Erythroblast (primary cell): ENCODE measurements at regions not wholly inside any gene's neighbourhood (a gene's known extent, or its start where the extent isn't known, plus 50 kb on each side); places are given as distances from the start of the nearest gene placed in this dataset.

Experiments used
- DNase-seq, 2 experiments: peaks; one replicate each; lab custom pipeline; 2025; lab: John Stamatoyannopoulos, UW
- GATA1 ChIP-seq: IDR thresholded peaks from 2 replicates; pipeline ENCODE4 v1.6.1; 2011; ENCODE audit warnings: low read depth, mild to moderate bottlenecking, control low read depth, low read length, moderate library complexity
- POLR2A ChIP-seq: IDR thresholded peaks from 2 replicates; pipeline ENCODE4 v1.6.1; 2011; ENCODE audit warnings: mild to moderate bottlenecking, low read length

DNA sequence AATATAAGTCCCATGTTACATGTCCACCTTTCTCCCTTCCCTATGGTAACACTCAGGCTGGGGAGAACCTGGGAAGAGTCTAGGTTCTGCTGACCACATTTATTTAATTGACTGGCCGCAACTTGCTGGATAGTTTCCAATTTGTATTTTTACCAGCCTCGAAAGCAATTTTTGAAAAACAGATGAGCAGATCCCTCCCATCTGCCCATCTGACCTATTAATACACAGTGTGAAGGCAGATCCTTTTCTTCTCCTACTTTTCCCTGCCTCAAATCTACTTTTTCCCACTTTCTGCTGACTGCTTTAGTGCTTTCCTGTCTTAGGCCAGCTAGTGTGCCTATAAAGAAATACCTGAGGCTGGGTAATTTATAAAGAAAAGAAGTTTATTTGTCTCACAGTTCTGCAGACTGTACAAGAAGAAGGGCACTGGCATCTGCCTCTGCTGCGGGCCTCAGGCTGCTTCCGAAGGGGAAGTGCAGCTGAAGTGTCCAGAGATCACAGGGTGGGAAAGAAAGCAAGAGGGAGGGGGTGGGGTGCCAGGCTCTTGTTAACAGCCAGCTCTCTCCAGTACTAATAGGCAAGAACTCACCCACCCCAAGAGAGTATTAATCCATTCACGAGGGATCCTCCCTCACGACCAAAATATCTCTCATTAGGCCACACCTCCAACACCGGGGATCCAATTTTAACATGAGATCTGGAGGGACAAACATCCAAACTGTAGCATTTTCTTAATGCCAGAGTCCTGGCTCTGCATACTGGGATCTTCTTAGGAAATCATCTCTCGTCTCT is 336.0 kb upstream of the IGFBP3 start:
- no peak for DNase-seq
- no peak for TF ChIP-seq POLR2A
- TF ChIP-seq GATA1: no peak

DNA sequence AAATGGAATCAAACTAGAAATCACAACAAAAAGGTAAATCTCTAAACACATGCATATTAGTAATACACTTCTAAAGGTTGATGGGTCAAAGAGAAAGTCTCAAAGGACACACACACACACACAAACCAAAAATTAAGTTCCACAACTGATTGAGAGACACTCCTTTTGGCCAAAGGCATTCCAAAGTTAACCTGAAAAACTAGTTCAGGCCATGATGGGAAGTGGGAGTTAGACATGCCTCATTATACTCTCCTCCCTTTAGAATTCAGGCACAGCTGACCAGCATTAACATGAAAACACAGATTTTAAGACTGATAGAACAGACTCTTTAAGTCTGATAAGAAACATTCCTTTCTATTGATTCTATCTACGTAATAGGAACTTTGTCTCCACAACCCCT is 332.4 kb upstream of the IGFBP3 start:
- no peak for TF ChIP-seq POLR2A
- TF ChIP-seq GATA1: no peak
- no peak for DNase-seq

- DNase-seq: no peak
- TF ChIP-seq GATA1: no peak
- TF ChIP-seq POLR2A: no peak
Measured at GRCh38 chr7:46247664-46248063, 326.6 kb upstream of the IGFBP3 start.

GRCh38 chr7:46245586-46246111 is 324.6 kb upstream of the IGFBP3 start:
- DNase-seq: no peak
- no peak for TF ChIP-seq POLR2A
- no peak for TF ChIP-seq GATA1

DNA sequence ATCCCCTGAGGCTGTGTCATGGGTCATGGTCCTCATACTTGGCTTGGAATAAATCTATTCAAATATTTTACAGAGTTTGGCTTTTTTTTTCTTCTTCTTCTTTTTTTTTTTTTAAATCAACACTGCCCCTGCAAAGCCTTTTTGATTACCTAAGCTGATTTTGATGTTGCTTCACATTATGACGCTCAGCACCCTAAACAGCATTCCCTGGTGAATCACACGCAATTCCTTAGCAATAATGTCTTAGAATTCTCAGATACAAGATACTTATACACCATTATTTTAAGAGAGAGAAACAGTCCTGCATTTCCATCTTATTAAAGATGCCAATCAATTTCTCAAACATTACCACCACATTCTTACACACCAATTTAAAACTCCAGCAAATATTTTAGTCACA is 323.7 kb upstream of the IGFBP3 start:
- no peak for TF ChIP-seq POLR2A
- TF ChIP-seq GATA1: no peak
- no peak for DNase-seq

DNA sequence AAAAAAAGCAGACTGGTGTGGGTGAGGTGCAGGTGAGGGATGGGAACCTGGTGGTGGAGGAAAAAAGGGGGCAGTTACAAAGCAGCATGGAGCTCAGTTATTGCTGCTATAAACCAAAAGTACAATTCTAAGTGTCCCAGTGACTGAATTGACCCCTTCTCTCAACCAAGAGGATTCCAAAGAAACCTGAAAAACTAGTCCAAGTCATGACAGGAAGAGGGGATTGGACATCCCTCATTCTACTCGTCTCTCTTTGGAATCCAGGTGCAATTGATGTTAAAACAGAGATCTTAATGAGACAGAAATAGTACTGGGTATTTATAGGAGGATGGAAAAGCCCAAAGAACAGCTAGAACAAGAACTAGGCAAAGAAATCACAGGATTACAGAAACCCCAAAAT is 322.3 kb upstream of the IGFBP3 start:
- no peak for TF ChIP-seq POLR2A
- no peak for TF ChIP-seq GATA1

DNA sequence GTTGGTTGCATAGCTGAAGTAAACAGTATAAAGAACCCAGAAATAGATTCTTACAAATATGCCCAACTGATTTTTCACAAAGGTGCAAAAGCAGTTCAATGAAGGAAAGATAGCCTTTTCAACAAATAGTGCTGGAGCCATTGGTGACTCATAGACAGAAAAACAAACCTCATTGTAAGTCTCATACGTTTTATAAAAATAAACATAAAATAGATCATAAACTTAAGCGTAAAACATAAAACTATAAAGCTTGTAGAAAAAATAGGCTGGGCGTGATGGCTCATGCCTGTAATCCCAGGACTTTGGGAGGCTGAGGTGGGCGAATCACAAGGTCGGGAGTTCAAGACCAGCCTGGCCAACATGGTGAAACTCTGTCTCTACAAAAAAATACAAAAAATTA is 318.8 kb upstream of the IGFBP3 start:
- TF ChIP-seq POLR2A (no peak), GATA1 (no peak)
- DNase-seq: no peak

More for the DNA sequence above, 322.3 kb upstream of the IGFBP3 start:
- DNase-seq: no peak

- no peak for DNase-seq
- no peak for TF ChIP-seq GATA1
- no peak for TF ChIP-seq POLR2A
Measured at GRCh38 chr7:46237466-46237865, 316.4 kb upstream of the IGFBP3 start.

GRCh38 chr7:46233585-46234329 is 312.7 kb upstream of the IGFBP3 start:
- no peak for TF ChIP-seq POLR2A
- no peak for TF ChIP-seq GATA1
- DNase-seq: no peak

DNA sequence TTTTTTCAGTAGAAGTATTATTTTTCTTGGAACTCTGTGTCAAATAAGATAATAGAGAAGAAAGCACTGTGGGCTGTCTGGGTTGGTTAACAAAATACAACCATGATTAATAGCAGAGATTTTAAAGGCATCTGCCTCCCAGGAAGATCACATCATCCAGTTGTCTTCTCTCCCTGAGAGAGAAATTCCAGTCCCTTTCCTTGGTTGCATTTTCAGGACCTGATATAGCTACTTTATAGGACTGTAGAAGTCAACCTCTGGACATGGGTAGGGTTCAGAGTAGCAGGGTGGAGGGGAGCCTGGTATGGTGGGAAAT is 309.9 kb upstream of the IGFBP3 start:
- TF ChIP-seq GATA1 (no peak), POLR2A (no peak)
- DNase-seq: no peak

GRCh38 chr7:46230298-46230989 is 309.4 kb upstream of the IGFBP3 start:
- TF ChIP-seq POLR2A: no peak
- no peak for TF ChIP-seq GATA1
- no peak for DNase-seq

DNA sequence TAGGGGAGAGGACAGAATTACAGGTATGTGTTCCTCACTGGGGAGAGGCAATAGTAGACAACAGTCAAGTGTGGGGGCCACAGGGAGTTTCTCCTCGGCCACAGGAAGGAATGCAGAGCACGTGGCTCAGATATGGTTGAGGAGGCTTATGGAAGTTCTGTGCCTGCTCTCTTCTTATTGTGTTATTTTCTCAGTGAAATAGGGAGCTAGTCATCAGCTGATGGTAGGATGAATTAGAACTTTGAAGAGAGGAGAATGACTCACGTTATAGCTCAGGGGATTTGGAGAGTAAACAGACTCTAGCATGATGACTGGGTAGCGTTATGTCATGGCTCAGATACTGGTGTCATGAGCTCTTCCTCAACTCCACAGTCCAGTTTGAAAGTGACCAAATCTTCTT is 308.3 kb upstream of the IGFBP3 start:
- TF ChIP-seq GATA1 (no peak), POLR2A (no peak)
- no peak for DNase-seq

- DNase-seq: no peak
Measured at GRCh38 chr7:46226860-46227259, 305.8 kb upstream of the IGFBP3 start.

DNA sequence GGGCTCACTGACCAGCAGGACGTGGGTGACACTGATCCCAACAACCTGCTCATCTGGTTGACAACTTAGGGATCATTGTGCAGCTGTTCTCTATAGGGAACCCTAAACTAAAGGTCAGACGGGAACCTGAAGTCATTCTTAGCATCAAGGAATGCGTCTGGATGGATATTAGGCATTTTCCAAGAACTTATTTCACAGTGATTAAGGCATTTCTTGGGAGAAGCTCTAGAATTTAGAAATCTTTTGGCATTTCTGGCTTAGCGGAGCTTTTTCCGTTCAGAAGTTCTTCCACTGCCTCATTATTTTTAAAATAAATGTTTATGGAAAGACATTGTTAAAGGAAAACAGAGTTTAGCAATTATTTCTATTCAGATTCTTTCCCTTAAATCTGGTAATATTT is 303.3 kb upstream of the IGFBP3 start:
- TF ChIP-seq GATA1 (no peak), POLR2A (no peak)
- no peak for DNase-seq

More at GRCh38 chr7:46226860-46227259, 305.8 kb upstream of the IGFBP3 start:
- no peak for TF ChIP-seq POLR2A
- TF ChIP-seq GATA1: no peak
